ENCODE measurements at regions not wholly inside any gene's neighbourhood (a gene's known extent, or its start where the extent isn't known, plus 50 kb on each side); places are given as distances from the start of the nearest gene placed in this dataset.
"Not testable (repeated sequence)": the region's sequence is repeated elsewhere in the genome, so short reads cannot be mapped to it uniquely, and the experiment has no call there.

DNA sequence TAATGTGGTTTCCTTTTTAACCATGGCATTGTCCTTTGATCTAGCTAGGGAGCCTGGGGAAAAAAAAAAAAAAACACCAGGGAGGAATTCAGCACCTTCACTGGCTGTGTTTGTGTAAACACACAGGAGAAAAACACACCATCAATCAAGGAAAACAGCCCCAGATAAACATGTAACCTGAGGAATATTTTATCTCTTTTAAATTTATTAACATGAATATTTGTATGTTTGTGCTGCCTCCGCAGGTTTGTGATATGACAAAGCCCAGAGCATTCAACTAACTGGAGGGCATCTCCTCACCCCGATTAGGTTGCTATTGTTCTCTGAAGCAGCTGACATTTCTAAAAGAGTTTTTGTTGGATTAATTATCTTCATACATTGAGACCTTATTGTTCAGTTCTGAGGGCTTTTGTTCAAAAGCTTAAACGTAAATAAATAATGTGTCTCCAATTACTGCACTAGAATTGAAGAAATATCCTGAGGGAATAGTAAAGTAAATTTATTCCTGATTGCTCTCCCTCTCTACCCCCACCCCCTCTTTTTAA, 89.4 kb upstream of the SEMA3E start:
- DNase-seq (ENCODE audit: low read depth), result no peak

DNA sequence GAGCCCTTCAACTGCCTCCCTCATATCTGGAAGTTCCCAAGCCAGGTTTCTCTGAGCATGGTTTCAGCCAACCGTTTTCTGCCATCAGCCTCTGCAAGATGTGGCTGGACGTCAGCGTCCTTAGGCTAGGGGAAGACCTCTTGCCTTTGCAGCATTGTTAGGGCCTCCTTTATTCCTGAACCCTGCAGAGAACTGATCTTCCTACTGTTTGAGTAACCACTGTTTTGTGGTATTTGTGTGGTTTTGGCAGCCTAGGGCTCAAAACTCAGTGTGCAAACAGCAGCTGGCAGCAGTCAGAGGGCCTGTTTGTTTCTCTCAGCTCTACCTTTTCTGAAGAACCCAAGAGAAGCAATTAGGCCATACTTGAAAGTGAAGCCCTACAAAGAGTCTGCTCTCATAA, 83.4 kb upstream of the SEMA3E start:
- no peak for DNase-seq (ENCODE audit: low read depth)

DNA sequence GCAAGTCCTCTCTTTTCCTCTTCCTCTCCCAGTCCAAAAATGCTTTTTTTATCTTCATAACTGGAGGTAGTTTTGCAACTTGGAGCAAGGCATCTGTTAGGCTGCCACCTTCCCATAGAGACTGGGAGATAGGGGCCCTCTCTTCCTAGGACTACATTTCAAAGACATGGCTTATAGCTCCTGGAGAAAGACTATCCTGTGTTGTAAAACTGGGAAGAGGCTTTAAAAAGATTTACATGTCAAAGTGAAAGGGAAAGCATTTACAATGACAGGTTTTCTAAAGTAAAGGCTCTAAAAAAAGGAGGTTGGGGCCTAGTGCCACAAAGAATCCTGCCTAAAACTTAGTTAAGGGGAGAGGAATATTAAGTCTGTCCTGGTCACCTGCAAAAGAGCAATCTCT, 82.2 kb upstream of the SEMA3E start:
- DNase-seq (ENCODE audit: low read depth), result no peak

DNA sequence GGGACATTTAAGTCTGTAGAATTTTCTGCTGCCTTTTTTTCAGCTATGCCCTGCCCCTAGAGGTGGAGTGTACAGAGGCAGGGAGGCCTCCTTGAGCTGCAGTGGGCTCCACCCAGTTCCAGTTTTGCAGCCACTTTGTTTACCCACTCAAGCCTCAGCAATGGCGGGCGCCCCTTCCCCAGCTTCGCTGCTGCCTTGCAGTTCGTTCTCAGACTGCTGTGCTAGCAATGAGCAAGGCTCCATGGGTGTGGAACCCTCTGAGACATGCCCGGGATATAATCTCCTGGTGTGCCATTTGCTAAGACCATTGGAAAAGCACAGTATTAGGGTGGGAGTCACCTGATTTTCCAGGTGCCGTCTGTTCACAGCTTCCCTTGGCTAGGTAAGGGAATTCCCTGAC, 68.0 kb upstream of the SEMA3E start:
- DNase-seq (ENCODE audit: low read depth), result not testable (repeated sequence)

DNA sequence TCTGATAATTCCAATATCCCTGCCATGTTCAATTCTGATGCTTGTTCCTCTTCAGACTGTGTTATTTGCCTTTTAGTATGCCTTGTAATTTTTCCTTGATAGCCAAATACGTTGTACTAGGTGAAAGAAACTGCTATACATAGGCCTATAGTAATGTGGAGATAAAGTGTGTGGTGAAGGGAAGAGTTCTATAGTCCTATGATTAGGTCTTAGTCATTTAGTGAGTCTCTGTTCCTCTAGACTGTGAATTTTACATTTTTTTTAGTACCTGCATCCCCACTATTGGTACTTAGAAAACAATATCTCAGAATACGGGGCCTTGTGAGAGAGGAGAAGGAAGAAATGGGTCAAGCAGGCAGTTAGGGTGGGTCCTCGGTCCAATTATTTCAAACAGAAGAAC, 59.6 kb upstream of the SEMA3E start:
- DNase-seq (ENCODE audit: low read depth), result no peak

DNA sequence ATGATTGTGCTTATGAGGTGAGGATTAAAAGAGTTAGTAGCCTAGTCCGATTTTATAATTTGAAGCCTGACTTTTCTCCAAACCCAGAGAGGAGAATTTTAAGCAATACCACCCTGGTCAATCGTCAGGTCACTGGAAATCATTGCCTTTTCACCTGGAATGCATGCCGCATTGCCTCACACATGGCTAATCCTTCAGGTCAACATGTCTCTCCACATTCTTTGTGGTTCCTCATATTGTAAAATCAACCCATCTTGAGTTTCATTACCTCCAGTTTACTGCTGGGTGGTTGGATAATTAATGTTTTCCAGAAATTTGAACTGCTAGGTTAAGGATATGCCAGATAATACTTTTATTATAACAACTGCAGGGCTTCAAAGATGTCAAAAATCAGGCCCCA, 55.6 kb upstream of the SEMA3E start:
- DNase-seq (ENCODE audit: low read depth), result no peak

DNA sequence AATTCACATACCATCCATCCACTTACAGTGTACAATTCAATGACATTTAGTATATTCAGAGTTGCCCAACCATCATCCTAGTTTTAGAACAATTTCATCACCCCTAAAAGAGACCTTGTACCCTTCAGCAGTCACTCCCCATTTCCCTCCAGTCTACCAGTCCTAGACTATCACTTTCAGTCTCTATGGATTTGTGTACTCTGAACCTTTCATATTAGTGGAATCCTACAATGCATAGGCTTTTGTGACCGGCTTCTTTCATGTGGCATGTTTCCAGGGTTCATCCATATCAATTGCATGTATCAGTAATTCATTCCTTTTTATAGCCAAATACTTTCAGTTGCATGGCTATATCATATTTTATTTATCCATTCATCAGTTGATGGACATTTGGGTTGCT, 53.5 kb upstream of the SEMA3E start:
- DNase-seq (ENCODE audit: low read depth), result no peak

DNA sequence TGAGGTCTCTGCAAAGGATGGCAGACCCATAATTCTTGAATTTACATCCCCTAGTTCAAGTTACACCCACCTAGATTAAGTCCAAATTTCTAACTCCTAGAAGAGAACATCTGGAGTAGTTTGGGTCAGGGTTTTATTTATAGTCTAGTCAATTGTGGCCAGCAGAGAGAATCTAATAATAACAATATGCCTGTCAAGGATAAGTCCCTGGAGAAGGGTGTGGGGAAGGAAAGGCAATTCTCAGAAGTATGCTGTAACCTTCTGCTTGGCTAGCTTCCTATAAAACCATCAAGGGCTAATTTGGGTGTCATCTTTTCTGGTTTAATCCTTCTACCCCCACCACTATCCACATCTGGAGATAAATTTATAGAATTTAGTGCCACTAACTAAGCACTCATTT, 52.8 kb upstream of the SEMA3E start:
- DNase-seq (ENCODE audit: low read depth), result no peak

All from non-pigmented ciliary epithelial cell (primary cell).